ENCODE measurements at regions not wholly inside any gene's neighbourhood (a gene's known extent, or its start where the extent isn't known, plus 50 kb on each side); places are given as distances from the start of the nearest gene placed in this dataset.

DNA sequence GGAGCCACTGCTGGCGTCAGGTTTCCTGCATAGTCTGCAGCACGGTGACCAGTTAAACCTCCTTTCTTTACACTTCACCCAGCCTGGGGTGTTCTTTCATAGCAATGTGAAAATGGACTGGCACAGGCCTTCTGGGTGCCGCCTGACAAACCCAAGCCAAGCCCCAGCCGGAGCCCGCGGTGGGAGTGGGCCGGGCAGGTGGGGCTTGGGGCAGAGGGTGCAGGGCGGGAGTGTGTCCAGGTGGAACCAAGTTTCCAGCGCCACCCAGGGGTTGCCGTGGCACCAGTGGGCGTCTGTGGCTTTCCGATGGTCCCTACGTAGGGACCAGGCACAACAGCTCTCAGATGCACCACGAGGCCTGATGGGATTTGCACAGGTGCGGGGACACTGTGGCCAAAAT is 75.8 kb downstream of the RTP5 start:
- TF ChIP-seq, protein P1, sequence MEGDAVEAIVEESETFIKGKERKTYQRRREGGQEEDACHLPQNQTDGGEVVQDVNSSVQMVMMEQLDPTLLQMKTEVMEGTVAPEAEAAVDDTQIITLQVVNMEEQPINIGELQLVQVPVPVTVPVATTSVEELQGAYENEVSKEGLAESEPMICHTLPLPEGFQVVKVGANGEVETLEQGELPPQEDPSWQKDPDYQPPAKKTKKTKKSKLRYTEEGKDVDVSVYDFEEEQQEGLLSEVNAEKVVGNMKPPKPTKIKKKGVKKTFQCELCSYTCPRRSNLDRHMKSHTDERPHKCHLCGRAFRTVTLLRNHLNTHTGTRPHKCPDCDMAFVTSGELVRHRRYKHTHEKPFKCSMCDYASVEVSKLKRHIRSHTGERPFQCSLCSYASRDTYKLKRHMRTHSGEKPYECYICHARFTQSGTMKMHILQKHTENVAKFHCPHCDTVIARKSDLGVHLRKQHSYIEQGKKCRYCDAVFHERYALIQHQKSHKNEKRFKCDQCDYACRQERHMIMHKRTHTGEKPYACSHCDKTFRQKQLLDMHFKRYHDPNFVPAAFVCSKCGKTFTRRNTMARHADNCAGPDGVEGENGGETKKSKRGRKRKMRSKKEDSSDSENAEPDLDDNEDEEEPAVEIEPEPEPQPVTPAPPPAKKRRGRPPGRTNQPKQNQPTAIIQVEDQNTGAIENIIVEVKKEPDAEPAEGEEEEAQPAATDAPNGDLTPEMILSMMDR (conservative IDR thresholded peaks at IDR 0.05), result no peak
- no peak for TF ChIP-seq ZFX (IDR thresholded peaks at IDR 0.05)
